GM18907 (cell line): ENCODE measurements at regions not wholly inside any gene's neighbourhood (a gene's known extent, or its start where the extent isn't known, plus 50 kb on each side); places are given as distances from the start of the nearest gene placed in this dataset.
"Not testable (repeated sequence)": the region's sequence is repeated elsewhere in the genome, so short reads cannot be mapped to it uniquely, and the experiment has no call there.

ENCODE experiments used
- ATAC-seq: cut with Tn5 transposase; IDR thresholded peaks from one replicate; pipeline ENCODE4 v1.9.1; 2021; ENCODE audit warnings: mild to moderate bottlenecking, moderate library complexity; ENCODE audit not compliant: unreplicated experiment

DNA sequence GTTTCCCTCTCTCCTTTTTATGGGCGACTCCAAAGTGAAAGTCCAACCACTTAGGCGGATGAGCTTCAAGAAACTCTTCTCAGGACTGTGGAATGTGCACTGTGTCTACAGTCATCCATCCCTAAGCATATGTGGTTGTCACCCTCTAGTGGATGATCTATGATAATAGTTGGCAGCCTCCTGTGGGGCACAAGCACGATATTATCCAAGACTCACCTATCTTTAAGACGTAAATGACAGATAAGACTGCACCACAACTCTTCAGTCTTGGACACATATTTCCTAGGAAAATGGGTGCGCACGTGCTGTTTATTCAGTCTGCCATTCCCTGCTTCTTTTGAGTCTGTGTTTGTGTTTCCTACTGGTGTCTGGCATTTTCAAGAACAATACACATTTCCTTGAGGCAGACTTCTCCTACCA, 145.5 kb upstream of the CTAGE1 start:
- peak; percentile 89 for ATAC-seq

DNA sequence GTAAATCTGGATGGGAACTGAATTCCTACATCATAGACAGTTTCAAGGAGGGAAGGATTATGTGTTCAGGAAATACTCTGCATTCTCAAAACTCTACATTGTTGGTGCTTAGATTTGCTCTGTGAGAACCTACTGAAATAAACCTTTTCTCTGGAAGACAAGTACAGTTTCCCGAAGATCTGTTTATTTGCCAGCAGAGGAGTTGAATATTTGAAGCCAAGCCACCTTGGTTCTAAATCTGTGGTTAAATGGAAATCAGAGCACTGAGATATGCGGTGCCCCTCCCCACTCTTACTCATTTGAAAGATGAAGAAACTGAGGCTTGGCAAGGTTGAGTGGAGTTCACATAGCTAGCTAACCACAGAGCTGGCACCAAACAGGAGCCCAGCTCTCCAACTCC, 146.3 kb upstream of the CTAGE1 start:
- ATAC-seq = no peak

DNA sequence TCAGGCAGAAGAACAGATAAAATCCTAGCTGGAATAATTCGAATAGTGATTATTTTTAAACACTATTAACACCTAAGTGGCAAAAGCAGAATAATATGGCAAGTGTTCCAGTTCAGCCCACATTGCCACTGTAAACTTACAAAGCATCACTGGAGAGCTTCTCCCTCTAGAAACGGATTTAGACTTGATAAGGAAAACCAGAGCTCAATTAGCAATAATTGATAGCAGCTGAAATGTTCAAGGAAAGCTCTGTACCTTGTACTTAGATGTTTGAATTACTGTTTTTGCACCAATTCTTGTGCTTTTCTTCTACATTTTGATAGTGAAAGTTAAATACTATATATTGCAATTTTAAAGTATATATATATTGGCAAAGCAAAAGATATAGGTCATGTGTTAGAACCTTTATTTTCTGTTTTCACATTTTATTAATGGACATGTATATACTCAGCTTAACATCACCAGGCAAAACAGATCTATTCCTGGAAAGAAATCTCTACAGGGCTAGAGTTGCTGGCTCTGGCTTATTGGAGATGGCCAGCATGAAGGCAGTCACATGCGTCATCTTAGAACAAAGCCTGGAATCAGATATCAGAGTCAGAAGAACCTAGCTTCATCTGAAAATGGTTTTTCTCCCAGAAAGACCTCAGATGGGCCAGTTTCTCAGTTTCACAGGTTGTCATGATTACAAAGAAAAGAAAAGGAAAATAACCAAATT, 149.1 kb upstream of the CTAGE1 start:
- ATAC-seq = no peak

DNA sequence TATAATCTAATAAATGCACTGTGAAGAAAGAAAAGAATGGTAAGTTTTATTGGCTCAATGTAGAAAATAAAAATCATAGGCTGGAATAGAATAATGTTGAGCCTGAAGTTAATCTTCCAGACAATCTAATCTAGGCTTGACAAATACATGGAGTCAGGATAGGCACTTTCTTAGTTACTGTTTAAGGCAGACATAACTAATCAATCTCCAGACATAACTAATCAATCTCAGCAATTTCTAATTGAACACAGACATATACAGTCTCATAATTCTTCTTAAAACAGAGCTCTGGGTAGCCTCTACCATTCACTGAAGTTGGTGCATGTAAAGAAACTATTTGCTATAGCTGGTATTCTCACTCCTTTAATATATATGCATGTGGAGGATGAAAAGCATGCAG, 150.1 kb upstream of the CTAGE1 start:
- ATAC-seq = no peak

DNA sequence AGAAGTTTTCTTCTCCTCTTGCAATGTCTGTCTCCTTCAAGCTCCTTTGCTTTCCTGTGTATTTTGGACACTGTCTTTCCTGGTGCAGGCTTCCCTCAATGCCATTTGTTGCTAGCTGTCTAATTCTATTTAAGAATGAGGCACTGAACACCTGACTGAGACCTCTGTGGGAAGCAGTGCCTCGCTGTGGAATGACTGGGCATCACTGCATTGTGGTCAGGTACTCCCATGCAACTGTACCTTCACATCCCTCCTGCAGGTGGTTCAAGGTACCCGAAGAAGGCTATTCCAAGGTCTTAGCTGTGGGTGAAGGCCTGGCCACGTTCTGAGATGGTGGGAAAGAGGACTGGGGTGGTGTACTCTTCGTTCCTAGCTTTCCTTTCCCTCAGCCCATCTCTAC, 152.8 kb upstream of the CTAGE1 start:
- no peak for ATAC-seq

DNA sequence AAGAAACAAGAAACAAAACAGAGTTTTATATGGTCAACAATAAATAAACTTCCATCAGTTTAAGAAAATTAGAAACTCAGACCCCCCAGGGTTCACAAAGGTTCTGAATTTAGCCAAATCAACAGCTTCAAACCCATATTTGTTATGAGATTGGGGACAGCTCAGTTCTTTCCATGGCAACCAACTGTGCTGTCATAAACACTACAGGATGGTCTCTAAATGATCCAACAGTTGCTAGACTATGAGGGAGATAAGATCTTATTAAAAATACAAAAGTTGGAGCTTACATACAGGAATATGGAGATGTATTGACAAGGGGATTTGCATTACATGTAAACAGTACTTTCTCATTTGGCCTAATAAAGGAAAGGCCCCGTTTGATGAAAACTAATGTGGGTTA, 154.6 kb upstream of the CTAGE1 start:
- no peak for ATAC-seq

DNA sequence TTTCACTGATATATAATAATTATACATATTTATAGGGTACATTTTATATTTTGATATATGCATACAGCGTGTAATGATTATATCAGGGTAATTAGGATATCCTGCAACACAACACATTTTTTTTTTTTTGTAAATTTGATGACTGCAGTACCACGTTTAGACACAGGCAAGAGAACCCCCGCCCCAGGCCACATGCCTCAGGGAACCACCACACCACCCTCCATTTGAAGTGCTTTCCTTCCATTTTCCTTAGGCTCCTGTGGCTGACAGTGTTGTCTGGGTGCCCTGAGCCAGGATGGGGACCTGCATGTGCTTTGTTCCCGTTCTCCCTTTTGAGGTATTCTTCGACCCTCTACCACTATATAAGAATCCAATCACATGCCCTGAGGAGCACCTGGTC, 161.6 kb upstream of the CTAGE1 start:
- ATAC-seq = no peak

DNA sequence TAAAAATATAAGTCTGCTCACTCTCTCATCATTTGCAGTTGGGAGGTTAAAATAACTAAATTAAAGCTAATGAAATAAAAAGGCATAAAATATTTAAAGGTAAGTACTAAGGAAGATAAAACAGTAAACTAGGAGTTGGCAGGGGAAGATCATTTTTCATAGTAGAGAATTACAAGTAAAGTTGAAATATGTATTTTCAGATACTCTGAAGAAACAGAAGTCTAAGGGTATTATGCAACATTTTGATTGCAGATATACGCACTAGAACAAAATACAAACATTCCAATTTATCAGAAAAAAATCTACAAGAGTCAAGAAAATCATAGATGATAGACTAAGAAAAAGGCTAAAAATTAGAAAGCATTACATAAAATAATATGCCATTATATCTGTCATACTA, 167.6 kb upstream of the CTAGE1 start:
- ATAC-seq = no peak

DNA sequence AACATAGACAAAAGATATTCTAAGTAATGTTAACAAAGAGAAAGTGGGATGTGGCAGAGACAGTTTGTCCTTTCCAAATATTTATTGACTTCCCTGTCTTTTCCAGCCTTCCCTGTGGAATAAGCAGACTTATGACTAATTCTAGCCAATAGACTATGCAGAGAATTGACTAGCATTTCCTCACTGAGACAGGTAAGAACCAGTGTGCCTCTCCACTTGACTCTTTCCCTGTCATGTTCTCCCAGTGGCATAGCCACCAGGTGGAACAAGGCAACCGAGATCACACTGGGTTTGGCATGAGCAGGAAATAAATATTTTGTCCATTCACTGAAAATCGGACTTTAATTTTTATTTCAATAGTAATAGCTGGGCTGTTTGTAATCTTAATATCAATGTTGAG, 168.1 kb upstream of the CTAGE1 start:
- no peak for ATAC-seq

DNA sequence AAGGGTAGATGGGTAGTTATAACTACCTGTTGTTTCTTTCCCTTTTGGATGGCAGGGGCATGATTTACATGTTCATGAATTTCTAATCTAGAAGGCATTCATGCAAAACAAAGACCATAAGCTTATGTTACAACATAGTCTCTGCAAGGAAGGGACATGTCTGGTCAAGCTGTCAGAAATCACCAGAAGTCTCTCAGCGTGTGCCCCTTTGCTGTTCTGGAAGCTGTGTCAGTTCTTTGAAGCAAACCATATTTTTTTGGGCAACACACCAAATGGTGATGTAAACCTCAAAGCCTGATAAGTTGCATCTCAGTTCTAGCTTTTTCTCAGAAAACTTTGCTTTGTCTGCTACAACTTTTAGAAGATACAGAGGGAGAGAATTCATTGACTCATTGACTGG, 173.5 kb upstream of the CTAGE1 start:
- ATAC-seq = no peak

DNA sequence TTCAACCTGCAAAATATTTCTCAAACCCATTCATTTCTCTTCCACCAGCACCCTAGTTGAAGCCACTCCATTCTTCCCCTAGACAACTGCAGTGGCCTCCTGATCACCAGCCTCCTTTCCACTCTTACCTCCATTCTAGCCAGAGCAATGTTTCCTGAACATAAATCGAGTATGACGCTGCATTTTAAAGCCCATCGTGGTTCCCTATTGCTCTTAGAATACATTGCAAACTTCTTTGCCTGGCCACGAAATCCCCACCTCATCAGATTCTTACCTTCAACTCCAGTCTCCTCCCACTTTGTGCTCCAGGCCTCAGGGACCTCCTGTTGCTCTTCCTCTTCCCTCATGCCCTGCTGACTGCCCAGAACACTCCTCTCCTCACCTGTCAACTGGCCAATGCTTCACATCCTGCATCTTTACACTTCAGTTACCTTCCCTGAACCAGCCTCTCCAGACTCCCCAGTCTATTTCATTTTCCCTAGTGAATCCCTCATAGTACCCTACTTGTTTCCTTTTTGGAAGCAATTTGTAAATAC, 176.5 kb upstream of the CTAGE1 start:
- ATAC-seq = no peak

DNA sequence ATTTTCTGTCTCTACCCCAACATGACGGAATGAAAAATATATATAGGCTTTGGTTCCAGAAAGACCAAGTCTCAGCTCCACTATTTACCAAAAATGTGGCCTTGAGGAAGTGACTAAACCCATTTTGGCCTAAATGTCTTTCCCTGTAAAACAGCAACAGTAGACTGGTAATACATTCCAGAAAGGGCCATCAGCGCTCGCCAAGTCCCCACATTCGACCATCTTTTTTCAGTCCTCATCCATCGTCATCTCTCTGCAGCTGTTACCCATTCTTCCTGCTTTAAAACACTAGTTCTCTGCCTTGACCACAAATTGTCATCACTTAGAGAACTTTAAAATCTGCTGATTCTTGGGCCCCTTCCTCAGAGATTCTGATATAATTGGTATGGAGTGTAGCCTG, 183.8 kb upstream of the CTAGE1 start:
- no peak for ATAC-seq

DNA sequence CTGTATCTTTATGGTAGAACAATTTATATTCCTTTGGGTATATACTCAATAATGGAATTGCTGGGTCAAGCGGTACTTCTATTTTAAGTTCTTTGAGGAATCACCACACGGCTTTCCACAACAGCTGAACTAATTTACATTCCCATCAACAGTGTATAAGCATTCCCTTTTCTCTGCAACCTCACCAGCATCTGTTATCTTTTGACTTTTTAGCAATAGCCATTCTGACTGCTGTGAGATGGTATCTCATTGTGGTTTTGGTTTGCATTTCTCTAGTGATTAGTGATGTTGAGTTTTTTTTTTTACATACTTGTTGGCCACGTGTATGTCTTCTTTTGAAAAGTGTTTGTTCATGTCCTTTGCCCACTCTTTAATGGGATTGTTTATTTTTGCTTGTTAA, 184.7 kb upstream of the CTAGE1 start:
- ATAC-seq = not testable (repeated sequence)

DNA sequence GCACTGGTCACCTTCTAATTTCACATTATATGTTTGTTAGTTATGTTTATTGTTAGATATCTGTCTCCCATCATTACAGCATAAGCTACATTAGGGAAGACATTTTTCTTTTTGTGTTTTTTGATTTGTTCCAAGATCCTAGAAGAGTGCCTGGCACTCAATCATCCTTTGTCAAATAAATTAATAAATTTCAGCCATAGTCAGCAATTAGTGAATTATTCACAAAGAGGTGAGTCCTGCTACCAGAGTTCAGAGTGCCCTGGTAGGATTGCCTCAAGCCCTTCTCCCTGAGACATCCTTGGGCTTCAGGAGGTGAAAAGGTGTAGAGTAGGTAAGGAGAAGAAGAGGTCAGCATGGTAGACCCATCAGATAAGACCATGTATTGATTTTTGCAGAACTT, 186.2 kb upstream of the CTAGE1 start:
- no peak for ATAC-seq

DNA sequence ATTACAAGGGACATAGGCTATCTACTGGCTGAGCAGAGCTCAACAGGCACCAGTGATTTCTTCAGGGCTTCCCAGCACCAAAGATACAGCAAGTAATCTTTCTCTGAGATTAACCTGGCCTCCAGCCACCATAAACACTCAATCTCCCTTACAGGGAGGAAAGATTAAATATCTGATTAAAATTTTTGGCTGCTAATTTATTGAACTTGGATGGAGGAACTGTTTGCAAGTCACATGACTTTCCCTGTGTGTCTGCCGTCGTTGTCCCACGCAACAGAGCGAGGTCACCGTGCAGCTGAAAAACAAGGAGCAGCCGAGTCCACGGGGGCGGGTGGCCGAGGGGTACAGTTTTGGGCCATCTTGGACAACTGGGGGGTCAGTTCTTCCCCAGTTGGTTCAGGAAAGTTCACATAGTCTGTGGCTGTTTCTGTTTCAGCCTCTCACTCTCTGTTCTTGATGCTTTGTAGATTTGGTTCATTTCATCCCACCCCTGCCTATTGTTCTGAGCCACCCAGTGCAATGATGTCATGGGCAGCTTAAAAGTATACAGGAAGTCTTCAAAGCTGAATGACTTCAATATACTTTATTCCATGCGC, 186.8 kb upstream of the CTAGE1 start:
- ATAC-seq = no peak

DNA sequence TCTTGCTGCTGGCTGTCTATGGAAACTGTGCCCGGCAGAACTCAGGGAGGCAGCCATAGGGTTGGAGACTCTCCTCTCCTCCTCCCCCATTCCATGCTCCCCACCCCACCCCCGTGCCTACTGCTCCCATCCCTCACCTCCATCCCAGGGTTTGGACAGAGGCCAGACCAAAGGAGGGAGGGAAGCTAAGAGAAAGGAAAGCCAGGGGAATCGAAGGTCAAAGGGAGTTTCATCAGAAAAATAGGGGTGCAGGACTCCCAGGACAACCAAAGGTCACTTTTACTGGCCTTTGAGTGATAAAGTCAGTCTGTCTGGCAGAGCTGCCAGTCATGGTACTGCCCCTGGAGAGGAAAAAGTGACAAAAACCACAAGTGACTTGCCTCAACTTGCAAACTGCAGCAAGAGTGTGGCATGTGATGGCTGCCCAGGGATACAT, 187.3 kb upstream of the CTAGE1 start:
- no peak for ATAC-seq

DNA sequence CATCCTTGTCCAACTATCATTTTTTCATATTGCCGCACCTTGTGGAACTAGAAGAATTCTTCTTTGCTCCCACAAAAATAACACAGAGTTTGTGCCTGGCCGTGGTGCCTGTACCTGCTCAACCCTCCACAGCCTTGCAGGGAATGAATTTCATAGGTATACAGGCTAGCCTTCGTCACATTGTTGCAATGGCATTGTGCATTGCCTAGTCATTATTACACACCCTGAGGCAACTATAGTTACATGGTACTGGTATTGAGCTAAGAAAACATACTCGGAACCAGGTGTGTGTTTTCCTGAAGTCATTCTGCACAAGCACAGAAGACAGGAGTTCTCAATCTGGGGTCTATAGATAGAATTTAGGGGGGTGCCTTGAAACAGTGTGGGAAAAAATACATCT, 188.0 kb upstream of the CTAGE1 start:
- ATAC-seq = no peak

DNA sequence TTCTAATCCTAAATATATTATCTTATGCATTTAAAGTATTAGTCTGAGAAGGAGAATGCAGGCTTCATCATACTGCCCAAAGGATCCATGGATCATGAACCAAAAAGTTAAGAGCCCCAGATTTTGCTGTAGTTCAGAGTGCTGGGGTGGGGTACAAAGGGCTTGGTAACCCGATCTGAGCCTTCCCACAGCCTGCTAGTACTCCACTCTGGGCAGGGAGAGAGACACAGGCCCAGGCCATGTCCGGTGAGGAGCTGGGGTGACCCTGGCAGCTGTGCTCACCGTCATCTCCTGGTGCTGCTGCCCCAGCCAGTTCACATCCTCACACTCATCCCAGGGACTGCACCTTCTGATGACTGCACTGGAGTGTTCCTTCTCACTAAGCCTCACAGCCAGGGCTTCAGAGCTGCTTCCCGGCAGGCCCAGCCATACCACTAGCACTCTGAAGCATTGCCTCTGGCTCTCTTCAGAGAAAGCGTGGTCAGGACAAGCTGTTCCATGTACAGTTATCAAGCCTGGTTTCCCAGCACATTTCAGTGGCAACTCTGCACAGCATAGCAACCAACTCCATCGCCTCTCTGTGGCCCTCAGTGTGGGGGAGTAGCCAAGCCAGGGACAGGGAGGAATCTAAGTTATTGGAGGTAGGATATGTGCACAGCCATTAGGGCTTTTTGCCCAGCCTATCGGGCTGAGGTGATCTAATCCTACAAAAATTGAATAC, 189.0 kb upstream of the CTAGE1 start:
- ATAC-seq = no peak

DNA sequence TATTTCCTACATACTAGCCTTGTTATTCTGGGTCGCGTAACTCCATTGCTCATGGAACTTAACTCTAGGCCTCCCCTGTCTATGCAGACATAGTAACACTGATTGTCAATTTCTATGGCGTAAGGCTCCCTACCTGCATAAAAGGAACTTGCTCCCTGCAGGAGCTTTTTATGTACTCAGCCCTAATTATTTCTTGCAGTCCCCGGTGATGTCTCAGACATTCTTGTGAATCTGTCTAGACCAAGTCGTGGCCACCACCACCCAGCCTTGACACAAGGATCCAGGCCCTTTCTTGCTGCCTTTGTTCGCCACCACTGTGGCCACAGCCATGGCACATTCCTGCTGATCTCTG, 189.5 kb upstream of the CTAGE1 start:
- ATAC-seq = no peak

DNA sequence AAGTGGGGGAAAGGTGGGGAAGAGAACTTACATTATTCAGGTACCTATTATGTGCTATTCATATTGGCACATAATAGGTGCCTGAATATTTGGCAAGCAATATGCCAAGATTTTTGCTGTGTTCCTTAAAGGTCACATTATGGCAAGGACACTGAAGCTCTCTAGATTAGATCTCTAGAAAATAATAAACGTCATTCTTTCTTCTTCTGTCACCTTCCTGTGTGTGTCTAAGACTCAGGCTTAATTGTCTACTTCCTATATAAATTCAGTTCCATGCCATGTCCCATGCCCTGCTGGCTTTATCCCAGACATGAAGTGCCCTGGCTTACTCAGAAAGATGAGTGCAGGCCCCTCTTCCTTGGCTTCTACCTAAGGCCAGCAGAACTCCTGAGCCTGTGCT, 191.1 kb upstream of the CTAGE1 start:
- no peak for ATAC-seq

DNA sequence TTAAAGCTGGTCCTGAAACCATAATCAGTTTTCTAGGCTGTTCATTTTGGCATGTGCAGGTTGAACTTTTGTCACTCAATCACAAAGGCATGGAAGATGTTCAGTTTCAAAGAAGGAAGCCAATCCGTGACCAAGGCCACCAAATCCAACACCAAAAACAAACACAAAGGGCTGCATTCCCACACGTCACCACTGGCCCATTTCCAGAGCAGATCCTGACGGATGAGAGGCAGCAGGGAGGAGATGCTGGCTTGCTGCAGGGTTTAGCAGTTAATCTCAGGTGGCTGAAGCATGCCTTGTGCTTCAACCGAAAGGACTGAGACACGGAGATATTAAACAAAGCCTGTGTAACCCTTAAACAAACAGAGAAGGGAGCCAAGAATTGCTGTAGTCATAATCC, 191.9 kb upstream of the CTAGE1 start:
- ATAC-seq = no peak

DNA sequence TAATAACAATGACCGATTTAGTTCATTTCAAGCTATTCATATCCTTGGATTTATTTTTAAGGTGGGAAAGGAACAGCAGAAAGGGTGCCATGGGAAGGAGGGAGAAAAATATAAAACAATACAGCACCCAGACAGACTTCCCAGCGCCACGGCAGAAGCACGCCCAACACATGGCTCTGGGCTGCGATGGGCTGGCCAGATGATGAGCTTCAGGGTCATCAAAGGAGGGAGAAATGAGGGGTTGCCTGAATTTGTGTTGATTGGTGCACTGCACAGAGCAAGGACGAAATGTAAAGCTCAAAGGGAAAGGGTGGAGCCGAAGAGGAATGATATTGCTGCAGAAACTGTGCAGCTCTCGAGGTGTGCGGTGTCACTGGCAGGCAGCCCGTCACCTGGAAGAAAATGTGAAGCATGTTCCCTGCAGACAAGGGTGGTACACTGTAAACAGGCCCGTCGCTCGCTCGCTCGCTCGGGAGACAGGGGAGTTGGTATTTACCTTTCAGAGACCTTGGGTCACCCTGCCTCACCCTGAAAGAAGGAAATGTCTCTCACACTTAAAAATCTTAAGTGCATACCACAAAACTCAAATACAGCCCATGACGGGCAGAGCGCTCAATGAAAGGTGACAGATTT, 195.5 kb upstream of the CTAGE1 start:
- ATAC-seq = no peak
